HG03095 (cell line): ENCODE measurements at regions not wholly inside any gene's neighbourhood (a gene's known extent, or its start where the extent isn't known, plus 50 kb on each side); places are given as distances from the start of the nearest gene placed in this dataset.

Experiments
- ATAC-seq: cut with Tn5 transposase; IDR thresholded peaks from one replicate; pipeline ENCODE4 v1.9.1; 2021; ENCODE audit warnings: moderate library complexity; ENCODE audit not compliant: unreplicated experiment

DNA sequence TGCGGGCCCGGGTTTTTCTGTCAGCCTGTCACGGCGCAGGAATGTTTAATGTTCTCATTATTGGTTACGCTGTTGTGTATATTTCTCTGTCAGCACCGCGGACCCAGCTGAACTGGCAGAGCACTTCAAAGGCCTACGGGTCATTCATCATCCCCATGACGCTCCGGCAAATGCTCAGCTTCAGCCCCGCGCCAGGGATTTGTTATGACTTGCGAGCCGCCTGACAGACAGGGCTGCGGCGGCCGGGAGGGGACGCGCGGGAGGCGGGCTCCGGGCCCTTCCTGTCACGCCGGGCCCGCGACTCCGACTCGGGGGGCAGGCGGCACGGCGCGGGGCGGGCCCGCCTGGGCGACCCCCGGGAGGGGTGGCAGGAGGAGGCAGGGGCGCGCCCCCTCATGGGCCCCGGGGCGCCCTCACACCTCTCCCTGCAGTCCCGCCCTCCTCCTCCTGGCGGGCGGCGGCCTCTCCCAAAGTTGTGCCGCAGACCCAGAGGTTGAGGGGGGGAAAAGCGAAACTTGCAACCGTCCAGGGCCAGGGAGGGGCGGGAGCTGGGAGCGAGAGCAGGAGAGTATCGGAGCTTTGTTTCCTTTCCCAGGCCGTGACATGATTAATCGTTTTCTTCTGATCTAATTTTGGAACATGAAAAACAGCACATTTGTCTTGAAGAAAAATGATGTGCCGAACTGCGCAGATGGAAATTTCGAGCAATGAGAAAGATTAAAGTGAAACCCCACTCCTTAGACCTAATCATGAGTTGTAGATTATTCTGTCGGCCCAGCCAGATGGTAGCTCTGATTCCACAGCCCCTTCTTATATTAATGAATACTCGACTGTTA, 59.3 kb upstream of the COMTD1 start:
- peak; percentile 69 for ATAC-seq

DNA sequence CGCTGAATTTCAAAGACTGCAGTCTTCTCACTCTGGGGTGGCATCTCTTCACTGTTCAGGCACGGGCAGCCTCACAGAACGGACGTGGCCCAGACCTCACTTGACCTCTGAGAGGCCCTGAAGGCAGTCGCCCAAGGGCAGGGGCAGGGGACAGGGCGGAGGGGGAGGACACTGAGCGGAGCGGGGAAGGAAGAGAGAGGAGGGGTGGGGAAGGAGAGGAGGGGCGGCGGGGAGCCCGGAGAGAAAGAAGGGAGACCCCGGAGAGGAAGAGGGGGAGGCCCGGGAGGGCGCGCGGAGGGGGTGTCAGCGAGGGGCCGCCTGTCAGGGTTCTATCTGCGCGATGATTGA, 58.7 kb upstream of the COMTD1 start:
- ATAC-seq: no peak

DNA sequence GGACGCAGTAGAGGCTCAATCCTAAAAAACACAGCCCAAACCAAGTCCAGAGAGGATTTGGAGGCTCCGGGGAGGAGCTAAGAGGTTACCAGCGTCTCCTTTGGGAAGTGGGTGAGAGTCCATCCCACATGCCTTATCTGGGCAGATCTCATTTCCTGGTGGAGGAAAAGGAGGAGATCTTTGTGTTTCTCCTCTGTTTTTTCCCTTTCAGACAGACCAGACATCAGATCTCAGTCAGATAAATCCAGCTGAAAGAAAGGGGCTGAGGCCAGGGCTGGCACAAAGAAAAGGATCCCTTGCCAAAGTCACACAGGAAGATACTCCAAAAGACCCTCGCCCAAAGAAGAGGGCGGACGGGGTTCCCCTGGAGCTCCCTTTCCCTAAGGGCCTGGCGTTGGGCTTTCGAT, 58.3 kb upstream of the COMTD1 start:
- no peak for ATAC-seq

DNA sequence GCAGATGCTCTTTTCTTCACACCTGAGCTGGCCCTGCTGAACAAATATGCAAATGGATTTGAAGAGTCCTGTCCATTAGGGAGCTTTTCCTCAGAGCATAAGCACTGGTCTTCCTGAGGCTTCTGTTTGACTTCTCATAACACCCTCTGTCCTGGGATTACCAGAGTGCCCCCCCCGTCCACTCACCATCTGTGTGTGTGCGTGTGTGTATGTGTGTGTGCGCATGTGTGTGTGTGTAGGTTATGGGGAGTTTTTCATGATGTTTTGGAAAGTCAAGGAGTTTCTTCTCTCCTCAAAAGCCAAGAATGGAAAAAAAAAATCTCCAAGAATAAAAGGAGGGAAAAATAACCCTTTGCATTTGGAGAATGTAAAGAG, 57.7 kb upstream of the COMTD1 start:
- ATAC-seq: no peak

DNA sequence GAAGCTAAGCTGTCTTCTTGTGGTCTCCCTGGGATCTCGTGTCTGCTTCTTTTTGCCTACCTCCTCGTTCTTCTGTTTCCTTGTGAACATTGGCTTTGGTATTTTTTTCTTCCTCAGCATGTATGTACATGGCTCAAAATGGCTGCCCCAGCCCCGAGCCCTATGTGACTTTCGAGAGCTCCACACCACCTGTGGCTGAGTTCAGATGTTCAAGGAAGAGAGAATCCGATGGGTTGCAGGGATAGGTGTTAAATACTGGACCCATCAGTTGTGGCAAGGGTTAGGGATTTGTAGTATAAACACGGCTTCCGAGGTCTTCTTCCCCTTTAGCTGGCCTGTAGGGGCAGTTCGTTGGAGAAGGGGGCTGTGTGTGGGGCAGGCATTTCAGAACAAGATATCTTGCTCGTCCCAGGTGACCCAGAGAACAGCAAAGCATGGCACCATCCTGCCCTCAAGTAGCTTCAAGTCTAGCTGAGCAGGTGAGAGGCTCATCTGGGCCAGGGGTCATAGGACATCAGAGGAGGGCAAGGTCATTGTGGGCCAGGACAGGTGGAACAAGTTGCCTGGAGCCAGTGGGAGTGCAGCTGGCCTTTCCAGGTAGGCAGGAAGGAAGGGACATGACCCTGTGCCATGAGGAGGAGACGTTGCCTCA, 57.2 kb upstream of the COMTD1 start:
- no peak for ATAC-seq

DNA sequence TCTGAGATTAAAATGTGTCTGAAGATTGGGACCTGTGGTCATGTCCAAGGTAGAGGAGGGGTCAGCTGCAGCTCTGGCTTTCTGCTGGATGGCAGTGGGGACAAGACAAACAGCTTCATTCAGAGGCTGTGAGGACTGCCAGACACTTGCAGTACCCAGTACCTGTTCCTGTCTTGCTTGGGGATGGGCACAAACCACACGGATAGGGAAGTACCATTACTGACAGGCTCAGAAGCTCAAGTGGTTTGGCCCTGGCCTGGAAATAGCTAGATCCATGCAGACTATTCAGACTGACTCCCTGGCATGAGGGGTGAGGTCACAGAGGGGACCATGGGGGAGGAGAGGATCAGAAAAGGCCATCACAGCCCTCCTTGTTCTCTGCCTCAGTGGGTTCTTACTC, 56.0 kb upstream of the COMTD1 start:
- no peak for ATAC-seq

DNA sequence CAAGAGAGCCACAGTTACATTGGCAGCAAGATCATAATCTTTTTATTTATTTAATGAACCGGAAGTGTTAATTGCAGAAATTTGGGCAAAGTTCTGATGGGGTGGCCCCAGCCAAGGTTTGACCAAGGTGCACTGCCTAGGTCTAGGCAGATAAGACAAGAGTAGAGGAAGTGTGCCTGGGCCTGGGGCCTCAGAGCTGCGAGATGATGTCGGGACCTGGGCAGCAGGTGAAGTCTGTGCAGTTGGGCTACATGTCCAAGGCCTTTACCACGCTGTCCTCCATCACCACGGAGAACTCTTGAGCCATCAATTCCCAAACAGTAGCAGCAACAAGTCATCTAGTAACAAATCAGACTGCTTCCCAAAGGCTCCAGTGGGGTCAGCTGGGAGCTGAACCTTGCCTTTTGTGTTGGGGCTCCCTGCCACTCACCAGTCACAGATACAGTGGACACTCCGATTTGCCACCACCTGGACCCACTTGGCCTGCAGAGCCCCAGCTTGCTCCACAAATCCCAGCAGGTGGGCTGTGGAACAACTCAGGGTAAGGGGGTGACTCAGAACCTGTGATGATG, 52.5 kb upstream of the COMTD1 start:
- ATAC-seq: no peak

DNA sequence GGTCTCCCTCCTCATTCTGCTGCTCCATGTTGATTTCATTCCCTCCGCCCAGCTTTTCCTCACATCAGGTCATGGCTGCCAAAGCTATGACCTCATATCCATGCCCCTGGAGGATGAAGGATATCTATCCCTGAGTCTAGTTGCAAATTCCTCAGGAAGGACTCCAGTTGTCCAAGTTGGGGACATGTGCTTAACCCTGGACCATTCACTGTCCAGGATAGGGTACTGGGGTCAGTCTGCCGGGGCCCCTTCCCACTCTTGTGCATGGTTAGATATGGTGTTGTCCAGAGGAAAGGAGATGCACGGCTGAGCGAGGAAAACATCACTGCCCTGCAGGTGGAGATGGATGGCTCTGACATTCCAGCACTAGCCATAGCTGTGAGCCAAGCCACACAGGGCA, 51.9 kb upstream of the COMTD1 start:
- ATAC-seq: no peak

DNA sequence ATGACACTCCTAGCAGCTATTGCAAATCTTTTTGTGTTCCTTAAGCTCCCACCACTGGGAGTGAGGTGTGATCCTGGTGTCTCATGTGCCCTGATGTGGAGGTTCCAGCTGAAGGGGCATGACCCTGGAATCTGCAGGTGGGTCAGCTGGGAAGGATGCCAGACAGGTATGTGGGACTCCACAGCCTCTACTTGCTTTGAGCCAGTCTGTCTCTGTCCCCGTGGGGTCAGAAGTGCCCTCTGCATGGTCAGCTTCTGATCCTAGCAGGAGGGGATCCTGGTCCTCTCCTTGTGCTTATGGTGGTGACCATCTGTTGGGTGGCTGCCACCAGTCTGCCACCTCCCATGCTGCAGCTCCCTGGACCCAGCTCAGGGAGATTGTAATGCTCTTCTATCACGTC, 51.1 kb upstream of the COMTD1 start:
- ATAC-seq: no peak
